Body of pancreas (tissue), 4 donors: ENCODE measurements at regions not wholly inside any gene's neighbourhood (a gene's known extent, or its start where the extent isn't known, plus 50 kb on each side); places are given as distances from the start of the nearest gene placed in this dataset.

Experiments used
- ATAC-seq: fragments of 150-250 bp; one replicate; pipeline ENCODE4 v1.9.1; 2016
- DNase-seq, 4 donors: peaks; one replicate each; pipeline ENCODE4 v3.0.0-alpha.2; 2019
- H3K27ac ChIP-seq, 4 donors: fragments of 200-600 bp; sonication (generic); 1 replicate in 3 of 4; 2 replicates in 1 of 4; pipeline versions ENCODE4 v1.5.1 to v1.6.1; 2016 to 2019; ENCODE audit warnings: mild to moderate bottlenecking in 1 of 4, mixed read lengths in 1 of 4, moderate library complexity in 1 of 4
- H3K27me3 ChIP-seq, 2 donors: fragments of 200-600 bp; sonication (generic); one replicate each; pipeline ENCODE4 v1.6.0; 2016; ENCODE audit warnings: mild to moderate bottlenecking in 1 of 2
- H3K36me3 ChIP-seq, 2 donors: fragments of 200-600 bp; sonication (generic); replicated peaks in 1 of 2; 2 replicates each; pipeline ENCODE4 v1.5.1; 2016; ENCODE audit warnings: low read depth in 2 of 2; ENCODE audit not compliant: insufficient read depth in 1 of 2
- H3K4me1 ChIP-seq: fragments of 200-600 bp; sonication (generic); one replicate; pipeline ENCODE4 v1.6.0; 2016
- H3K4me3 ChIP-seq, 2 donors: fragments of 200-600 bp; sonication (generic); 1 replicate in 1 of 2; 2 replicates in 1 of 2; pipeline ENCODE4 v1.5.1; 2016 to 2019
- H3K9me3 ChIP-seq, 3 donors: fragments of 200-600 bp; sonication (generic); 1 replicate in 2 of 3; 2 replicates in 1 of 3; pipeline ENCODE4 v1.5.1; 2016
- POLR2A ChIP-seq, 3 donors: fragments of 450-650 bp; IDR thresholded peaks; one replicate each; pipeline ENCODE4 v1.6.1; 2016; ENCODE audit warnings: antibody characterized with exemption in 3 of 3, mild to moderate bottlenecking in 2 of 3
- WGBS, 2 donors: methylation state at CpG; one replicate each; pipeline ENCODE4 v1.1.5; 2017; 5-methylcytosine and 5-hydroxymethylcytosine counted together
- intact Hi-C: fragments of 100-400 bp; cut with DNase I; formaldehyde crosslinking; loops from one replicate; pipeline ENCODE4 v1.15.1; 2023
- TF ChIP-seq, protein P1 (sequence below), 7 experiments: fragments of 450-650 bp in 4 of 7; fragments of 200-600 bp in 3 of 7; sonication (generic) in 3 of 7; IDR thresholded peaks; one replicate each; pipeline ENCODE4 v1.5.1; 2016 to 2019; ENCODE audit warnings: antibody characterized with exemption in 7 of 7

DNA sequence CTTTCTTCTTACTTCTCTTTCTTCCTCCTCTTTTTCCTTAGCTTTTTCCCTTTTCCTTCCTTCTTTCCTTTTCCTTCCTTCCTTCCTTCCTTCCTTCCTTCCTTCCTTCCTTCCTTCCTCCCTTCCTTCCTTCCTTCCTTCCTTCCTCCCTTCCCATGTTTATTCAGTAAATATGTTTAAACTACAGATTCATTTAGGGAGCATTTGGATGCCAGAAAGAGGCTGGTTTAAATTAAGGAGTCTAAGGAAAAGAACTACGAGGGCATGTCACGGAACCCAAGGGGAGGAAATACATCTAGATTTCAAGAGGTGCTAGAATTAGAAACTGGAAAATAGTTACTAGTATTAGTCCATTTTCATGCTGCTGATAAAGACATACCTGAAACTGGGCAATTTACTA lies 320.0 kb upstream of the ARRDC3 start:
- ATAC-seq: no peak

DNA sequence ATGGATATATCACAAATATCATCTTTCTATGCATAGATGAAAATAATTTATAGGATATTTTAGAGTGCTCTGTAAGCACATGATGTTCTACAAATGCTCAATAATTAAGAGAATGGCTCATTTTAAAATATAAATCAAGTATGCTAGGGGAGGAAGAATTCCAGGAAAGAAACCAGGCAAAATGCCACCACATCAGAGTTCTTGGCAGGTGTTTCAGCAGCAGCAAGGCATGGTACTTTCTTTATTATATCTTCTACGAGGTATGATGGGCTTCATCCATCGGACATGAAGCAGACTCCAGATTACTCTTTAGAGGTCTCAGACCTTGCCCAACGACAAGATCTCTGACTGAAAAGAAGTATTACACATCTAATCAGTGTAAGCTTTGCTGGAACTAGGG lies 316.3 kb upstream of the ARRDC3 start:
- DNase-seq (no peak), ATAC-seq (no peak)
- 45 to 49% methylated on average over 3 of the region's 3 CpGs for WGBS, 2 donors
- H3K4me1 ChIP-seq: no peaks in the 10 kb centered on the region
- no peaks in the 10 kb centered on the region for H3K27me3 ChIP-seq
- no peak overlapping the region for H3K27ac ChIP-seq
- no peaks in the 10 kb centered on the region for H3K36me3 ChIP-seq
- TF ChIP-seq, protein P1, sequence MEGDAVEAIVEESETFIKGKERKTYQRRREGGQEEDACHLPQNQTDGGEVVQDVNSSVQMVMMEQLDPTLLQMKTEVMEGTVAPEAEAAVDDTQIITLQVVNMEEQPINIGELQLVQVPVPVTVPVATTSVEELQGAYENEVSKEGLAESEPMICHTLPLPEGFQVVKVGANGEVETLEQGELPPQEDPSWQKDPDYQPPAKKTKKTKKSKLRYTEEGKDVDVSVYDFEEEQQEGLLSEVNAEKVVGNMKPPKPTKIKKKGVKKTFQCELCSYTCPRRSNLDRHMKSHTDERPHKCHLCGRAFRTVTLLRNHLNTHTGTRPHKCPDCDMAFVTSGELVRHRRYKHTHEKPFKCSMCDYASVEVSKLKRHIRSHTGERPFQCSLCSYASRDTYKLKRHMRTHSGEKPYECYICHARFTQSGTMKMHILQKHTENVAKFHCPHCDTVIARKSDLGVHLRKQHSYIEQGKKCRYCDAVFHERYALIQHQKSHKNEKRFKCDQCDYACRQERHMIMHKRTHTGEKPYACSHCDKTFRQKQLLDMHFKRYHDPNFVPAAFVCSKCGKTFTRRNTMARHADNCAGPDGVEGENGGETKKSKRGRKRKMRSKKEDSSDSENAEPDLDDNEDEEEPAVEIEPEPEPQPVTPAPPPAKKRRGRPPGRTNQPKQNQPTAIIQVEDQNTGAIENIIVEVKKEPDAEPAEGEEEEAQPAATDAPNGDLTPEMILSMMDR (IDR thresholded peaks at IDR 0.05): no peak
- no peak for TF ChIP-seq POLR2A (IDR thresholded peaks at IDR 0.05)
- H3K4me3 ChIP-seq: no peak overlapping the region
- intact Hi-C loops: no loop called here
- H3K9me3 ChIP-seq: no peaks in the 10 kb centered on the region

More for the DNA sequence above, 320.0 kb upstream of the ARRDC3 start:
- intact Hi-C loops: no loop called here
- Histone ChIP-seq H3K4me3 (no peak overlapping the region), H3K4me1 (no peaks in the 10 kb centered on the region), H3K27me3 (no peaks in the 10 kb centered on the region), H3K27ac (no peak overlapping the region), H3K36me3 (no peaks in the 10 kb centered on the region), H3K9me3 (no peaks in the 10 kb centered on the region)
- no peak for DNase-seq
- TF ChIP-seq, protein P1 (IDR thresholded peaks at IDR 0.05): no peak
- WGBS, 2 donors: 59 to 68% methylated on average over 2 of the region's 2 CpGs

DNA sequence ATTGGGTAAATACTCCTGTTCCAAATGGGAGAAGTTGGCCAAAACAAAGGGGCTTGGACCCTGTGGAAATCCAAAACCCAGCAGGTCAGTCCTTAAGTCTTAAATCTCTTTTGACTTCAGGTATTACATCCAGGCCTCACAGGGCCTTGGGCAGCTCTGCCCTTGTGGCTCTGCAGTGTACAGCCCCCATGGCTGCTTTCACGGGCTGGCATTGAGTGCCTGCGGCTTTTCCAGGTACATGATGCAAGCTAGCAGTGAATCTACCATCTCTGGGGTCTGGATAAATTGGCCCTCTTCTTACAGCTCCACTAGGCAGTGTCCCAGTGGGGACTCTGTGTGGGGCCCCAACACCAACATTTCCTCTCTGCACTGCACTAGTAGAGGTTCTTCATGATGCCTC lies 308.5 kb upstream of the ARRDC3 start:
- WGBS, 2 donors: 56 to 86% methylated on average over 2 of the region's 2 CpGs
- Histone ChIP-seq H3K9me3 (peaks cover 0 to 4% (median 0%) of the 10 kb centered on the region in 3 donors), H3K27me3 (no peaks in the 10 kb centered on the region), H3K4me3 (no peak overlapping the region), H3K27ac (no peak overlapping the region), H3K36me3 (no peaks in the 10 kb centered on the region), H3K4me1 (no peaks in the 10 kb centered on the region)
- intact Hi-C loops: no loop called here
- no peak for TF ChIP-seq POLR2A (IDR thresholded peaks at IDR 0.05)
- TF ChIP-seq, protein P1 (IDR thresholded peaks at IDR 0.05): no peak
- DNase-seq (no peak), ATAC-seq (no peak)

DNA sequence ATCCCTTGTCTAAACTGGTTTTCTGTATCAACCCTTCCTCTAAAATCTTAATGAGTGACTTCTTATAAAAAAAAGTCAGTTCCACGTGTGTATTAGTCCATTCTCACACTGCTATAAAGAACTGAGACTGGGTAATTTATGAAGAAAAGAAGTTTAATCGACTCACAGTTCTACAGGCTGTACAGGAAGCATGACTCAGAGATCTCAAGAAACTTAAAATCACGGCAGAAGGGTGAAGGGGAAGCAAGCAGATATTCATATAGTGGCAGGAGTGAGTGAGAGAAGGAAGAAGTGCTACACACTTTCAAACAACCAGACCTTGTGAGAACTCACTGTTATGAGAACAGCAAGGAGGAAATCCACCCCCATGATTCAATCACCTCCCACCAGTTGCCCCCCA lies 307.8 kb upstream of the ARRDC3 start:
- TF ChIP-seq POLR2A (IDR thresholded peaks at IDR 0.05): no peak
- TF ChIP-seq, protein P1 (IDR thresholded peaks at IDR 0.05): no peak
- 39 to 41% methylated on average over 3 of the region's 3 CpGs for WGBS, 2 donors
- no peaks in the 10 kb centered on the region for H3K27me3 ChIP-seq
- DNase-seq: no peak
- no peak for ATAC-seq
- intact Hi-C loops: no loop called here
- H3K4me1 ChIP-seq: no peaks in the 10 kb centered on the region
- no peak overlapping the region for H3K4me3 ChIP-seq
- H3K36me3 ChIP-seq: no peaks in the 10 kb centered on the region
- H3K9me3 ChIP-seq: peaks cover 0 to 4% (median 0%) of the 10 kb centered on the region in 3 donors
- no peak overlapping the region for H3K27ac ChIP-seq

GRCh38 chr5:91687430-91687829 lies 304.3 kb upstream of the ARRDC3 start:
- H3K36me3 ChIP-seq: no peaks in the 10 kb centered on the region
- no peaks in the 10 kb centered on the region for H3K4me1 ChIP-seq
- H3K27me3 ChIP-seq: no peaks in the 10 kb centered on the region
- DNase-seq (no peak), ATAC-seq (no peak)
- H3K27ac ChIP-seq: no peak overlapping the region
- intact Hi-C loops: no loop called here
- TF ChIP-seq, protein P1 (IDR thresholded peaks at IDR 0.05): no peak
- TF ChIP-seq POLR2A (IDR thresholded peaks at IDR 0.05): no peak
- H3K4me3 ChIP-seq: no peak overlapping the region
- 45 to 67% methylated on average over 2 of the region's 2 CpGs for WGBS, 2 donors
- H3K9me3 ChIP-seq: peaks cover 0 to 4% (median 0%) of the 10 kb centered on the region in 3 donors
